ENCODE measurements at regions not wholly inside any gene's neighbourhood (a gene's known extent, or its start where the extent isn't known, plus 50 kb on each side); places are given as distances from the start of the nearest gene placed in this dataset.
"Not testable (repeated sequence)": the region's sequence is repeated elsewhere in the genome, so short reads cannot be mapped to it uniquely, and the experiment has no call there.

- DNase-seq, result no peak
Observed at GRCh38 chr1:37162059-37162458, 127.7 kb upstream of the GRIK3 start.

GRCh38 chr1:37166005-37166404 is 131.7 kb upstream of the GRIK3 start:
- DNase-seq, result no peak

GRCh38 chr1:37167479-37167878 is 133.2 kb upstream of the GRIK3 start:
- no peak for DNase-seq

GRCh38 chr1:37169241-37169640 is 134.9 kb upstream of the GRIK3 start:
- no peak for DNase-seq

GRCh38 chr1:37169743-37170275 is 135.5 kb upstream of the GRIK3 start:
- no peak for DNase-seq

GRCh38 chr1:37171691-37172090 is 137.4 kb upstream of the GRIK3 start:
- no peak for DNase-seq

- no peak for DNase-seq
Observed at GRCh38 chr1:37174341-37174740, 140.0 kb upstream of the GRIK3 start.

- no peak for DNase-seq
Observed at GRCh38 chr1:37174876-37175275, 140.6 kb upstream of the GRIK3 start.

- DNase-seq, result no peak
Observed at GRCh38 chr1:37175666-37176215, 141.4 kb upstream of the GRIK3 start.

- DNase-seq, result no peak
Observed at GRCh38 chr1:37176269-37176668, 142.0 kb upstream of the GRIK3 start.

GRCh38 chr1:37177230-37177864 is 143.0 kb upstream of the GRIK3 start:
- DNase-seq, result peak; percentile 47

- DNase-seq, result no peak
Observed at GRCh38 chr1:37181425-37181824, 147.1 kb upstream of the GRIK3 start.

- no peak for DNase-seq
Observed at GRCh38 chr1:37184789-37185188, 150.5 kb upstream of the GRIK3 start.

GRCh38 chr1:37186246-37186756 is 152.0 kb upstream of the GRIK3 start:
- no peak for DNase-seq

GRCh38 chr1:37189111-37189510 is 154.8 kb upstream of the GRIK3 start:
- no peak for DNase-seq

- DNase-seq, result no peak
Observed at GRCh38 chr1:37197411-37197810, 163.1 kb upstream of the GRIK3 start.

- DNase-seq, result not testable (repeated sequence)
Observed at GRCh38 chr1:37214305-37214704, 180.0 kb upstream of the GRIK3 start.

- no peak for DNase-seq
Observed at GRCh38 chr1:37233606-37234005, 199.3 kb upstream of the GRIK3 start.

GRCh38 chr1:37234941-37235418 is 200.7 kb upstream of the GRIK3 start:
- no peak for DNase-seq

GRCh38 chr1:37237948-37238347 is 203.6 kb upstream of the GRIK3 start:
- no peak for DNase-seq

- no peak for DNase-seq
Observed at GRCh38 chr1:37238364-37239224, 204.3 kb upstream of the GRIK3 start.

- no peak for DNase-seq
Observed at GRCh38 chr1:37239225-37239740, 205.0 kb upstream of the GRIK3 start.

GRCh38 chr1:37240897-37241296 is 206.6 kb upstream of the GRIK3 start:
- DNase-seq, result no peak
